HFF-Myc (cell line): ENCODE measurements at regions not wholly inside any gene's neighbourhood (a gene's known extent, or its start where the extent isn't known, plus 50 kb on each side); places are given as distances from the start of the nearest gene placed in this dataset.

Source experiments
- DNase-seq: peaks from one replicate; pipeline ENCODE4 v3.0.0-alpha.2; 2011; ENCODE audit warnings: low read depth; ENCODE audit errors: extremely low read depth
- H3K4me3 ChIP-seq: replicated peaks from 2 replicates; pipeline ENCODE4 v1.5.1; 2011; ENCODE audit warnings: low read depth, mild to moderate bottlenecking, control low read depth, low read length
- TF ChIP-seq, protein P1 (sequence below): IDR thresholded peaks from 2 replicates; pipeline ENCODE4 v1.5.1; 2012; ENCODE audit warnings: mild to moderate bottlenecking, low read depth, low read length, control low read depth; ENCODE audit errors: missing control alignments

DNA sequence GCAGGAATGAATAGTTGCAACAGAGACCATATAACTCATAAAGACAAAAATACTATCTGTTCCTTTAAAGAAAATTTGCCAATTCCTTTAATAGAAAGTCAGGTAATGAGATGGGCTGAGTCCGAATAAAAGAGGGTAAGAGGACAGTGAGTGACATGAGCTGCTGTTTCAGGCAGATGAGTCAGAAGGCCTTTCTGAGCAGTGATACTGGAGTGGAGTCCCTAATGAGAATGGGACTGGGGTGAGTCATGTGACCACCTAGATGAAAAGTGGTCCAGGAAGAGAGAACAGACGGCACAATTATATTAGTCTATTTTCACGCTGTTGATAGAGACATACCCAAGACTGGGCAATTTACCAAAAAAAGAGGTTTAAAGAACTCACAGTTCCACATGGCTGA, 393.7 kb downstream of the BCL11B start:
- no peak for DNase-seq
- TF ChIP-seq, protein P1, sequence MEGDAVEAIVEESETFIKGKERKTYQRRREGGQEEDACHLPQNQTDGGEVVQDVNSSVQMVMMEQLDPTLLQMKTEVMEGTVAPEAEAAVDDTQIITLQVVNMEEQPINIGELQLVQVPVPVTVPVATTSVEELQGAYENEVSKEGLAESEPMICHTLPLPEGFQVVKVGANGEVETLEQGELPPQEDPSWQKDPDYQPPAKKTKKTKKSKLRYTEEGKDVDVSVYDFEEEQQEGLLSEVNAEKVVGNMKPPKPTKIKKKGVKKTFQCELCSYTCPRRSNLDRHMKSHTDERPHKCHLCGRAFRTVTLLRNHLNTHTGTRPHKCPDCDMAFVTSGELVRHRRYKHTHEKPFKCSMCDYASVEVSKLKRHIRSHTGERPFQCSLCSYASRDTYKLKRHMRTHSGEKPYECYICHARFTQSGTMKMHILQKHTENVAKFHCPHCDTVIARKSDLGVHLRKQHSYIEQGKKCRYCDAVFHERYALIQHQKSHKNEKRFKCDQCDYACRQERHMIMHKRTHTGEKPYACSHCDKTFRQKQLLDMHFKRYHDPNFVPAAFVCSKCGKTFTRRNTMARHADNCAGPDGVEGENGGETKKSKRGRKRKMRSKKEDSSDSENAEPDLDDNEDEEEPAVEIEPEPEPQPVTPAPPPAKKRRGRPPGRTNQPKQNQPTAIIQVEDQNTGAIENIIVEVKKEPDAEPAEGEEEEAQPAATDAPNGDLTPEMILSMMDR = no peak
- no peak overlapping the region for H3K4me3 ChIP-seq

DNA sequence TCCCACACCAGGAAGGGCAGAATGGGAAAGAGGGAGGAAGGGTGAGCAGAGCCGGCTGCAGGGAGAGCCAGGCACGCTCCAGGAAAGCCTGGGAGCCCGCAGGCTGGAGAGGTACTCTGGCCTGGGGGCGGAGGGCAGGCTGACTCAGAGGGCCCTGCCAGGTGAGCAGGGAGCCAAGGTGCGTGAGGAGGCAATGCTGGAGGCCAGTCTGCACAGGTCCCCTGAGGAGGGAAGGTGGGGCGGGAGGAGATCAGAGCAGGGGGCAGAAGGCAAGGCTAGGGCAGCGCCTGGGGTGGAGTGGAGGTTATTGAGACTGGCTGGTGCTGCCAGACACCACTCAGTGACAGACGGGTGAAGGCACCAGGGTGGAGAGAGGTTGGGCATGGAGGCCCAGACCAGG, 385.0 kb downstream of the BCL11B start:
- TF ChIP-seq, protein P1 = no peak
- H3K4me3 ChIP-seq = no peak overlapping the region
- DNase-seq = no peak

DNA sequence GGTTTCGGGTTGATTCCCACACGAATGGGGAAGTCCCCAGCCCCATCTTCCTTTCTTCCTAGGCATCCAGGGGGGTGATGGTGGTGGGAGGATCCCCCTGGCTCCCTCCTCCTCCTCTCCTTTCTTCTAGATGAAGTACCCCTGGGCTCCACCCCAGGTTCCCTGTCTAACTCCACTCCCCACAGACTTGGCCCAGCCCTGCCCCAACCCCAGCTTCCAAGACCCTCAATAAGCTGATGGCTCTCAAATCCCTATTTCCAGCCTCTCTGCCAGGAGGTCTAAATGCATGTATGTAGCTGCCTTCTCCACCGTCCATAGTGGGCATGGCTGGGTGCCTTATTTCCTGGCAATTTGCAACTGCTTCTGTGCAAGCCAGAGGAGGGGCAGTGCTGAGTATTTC, 383.7 kb downstream of the BCL11B start:
- TF ChIP-seq, protein P1 = no peak
- no peak overlapping the region for H3K4me3 ChIP-seq
- DNase-seq = no peak

DNA sequence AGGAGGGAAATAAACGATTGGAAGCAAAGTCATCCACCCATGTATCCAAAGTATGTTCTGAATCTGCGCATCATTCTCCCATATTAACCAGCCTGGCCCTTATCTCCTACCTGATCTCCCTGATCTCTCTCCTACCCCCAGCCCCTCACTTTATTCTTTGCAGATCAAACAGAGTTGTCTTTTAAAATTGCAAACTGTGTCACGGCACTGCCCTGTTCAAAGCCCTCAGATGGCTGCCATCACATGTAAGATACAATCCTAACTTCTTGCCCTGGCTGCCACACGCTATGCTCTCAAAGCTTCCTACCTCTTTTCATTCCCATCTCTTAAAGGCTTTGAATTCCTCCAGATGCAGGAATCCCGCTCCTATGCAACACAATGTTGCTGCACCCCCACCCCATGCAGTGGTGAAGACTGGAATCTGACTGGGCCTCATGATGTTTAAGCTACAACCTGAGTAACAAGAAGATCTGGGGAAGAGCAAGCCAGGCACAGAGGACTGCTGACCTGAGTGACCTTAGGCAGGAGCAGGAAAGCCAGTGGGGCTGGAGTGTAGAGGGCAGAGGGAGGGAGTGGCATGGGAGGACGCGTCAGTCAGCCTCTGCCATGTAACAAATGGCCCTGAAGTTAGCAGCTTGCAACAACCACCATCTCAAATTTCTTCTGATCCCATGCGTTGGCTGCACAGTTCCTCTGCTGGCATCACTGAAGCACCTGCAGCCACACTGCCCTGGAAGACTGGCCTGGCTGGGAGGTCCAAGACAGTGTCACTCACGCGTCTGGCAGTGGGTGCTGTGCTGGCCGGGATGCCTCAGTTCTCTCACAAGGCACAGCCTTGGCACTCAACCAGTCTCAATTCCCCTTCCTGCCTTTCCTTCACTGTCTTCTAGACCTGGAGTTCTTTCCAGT, 382.8 kb downstream of the BCL11B start:
- TF ChIP-seq, protein P1 = no peak
- DNase-seq = no peak
- no peak overlapping the region for H3K4me3 ChIP-seq

DNA sequence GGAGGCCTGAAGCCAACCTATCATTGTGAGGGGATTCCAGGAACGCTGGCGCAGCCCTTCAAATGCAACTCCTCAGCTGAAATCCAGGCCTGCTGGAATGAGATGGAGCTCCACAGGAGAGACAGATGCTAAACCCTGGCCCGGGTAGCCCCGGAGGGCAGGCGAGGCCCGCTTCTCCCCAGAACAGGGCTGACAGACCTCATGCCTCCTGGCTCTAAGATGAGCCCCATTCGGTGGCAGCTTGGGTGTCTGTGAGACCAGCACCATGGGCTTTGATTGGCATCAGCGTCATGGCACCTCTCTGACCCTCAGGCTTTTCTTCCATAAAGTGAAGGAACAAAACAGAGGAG, 382.2 kb downstream of the BCL11B start:
- H3K4me3 ChIP-seq = no peak overlapping the region
- TF ChIP-seq, protein P1 = no peak
- no peak for DNase-seq

DNA sequence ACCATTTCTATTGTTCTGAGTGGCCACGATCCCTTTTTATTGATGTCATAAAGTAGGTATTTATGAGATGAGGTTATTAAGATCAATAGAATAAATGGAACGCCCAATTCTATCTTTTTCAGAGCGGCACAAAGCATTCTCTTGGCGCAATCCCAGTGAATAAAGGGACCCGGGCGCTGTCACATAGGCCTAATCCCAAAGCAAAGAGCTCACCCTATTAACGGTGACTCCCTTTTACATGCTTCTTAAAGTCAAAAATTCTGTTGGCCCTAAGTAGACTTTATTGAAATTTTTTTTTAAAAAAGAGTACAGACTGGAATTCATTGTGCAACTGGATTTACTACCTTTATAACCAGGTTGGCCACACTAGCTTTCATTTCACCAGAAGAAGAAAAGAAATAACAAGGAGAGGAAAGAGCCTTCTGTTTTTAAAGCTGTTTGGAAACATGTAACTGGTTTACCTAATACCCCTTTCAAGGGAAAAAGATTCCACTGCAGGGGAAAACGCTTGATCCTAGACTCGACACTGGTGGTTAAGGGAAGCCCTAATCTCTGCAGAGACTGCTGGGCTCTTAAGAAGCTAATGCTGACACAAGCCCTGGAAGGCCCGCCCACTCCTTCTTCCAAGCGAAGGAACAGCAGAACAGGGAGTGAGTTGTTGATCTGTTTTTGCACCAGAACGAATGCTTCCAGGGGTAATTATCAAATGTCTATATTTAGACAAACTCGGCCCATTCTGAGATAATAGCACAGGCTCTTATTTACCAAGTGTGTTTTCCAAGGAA, 381.2 kb downstream of the BCL11B start:
- no peak overlapping the region for H3K4me3 ChIP-seq
- TF ChIP-seq, protein P1 = no peak
- DNase-seq = no peak
